NCI-H82 treated with DMSO at 0.1 percent for 48 hours (cell line): ENCODE measurements at regions not wholly inside any gene's neighbourhood (a gene's known extent, or its start where the extent isn't known, plus 50 kb on each side); places are given as distances from the start of the nearest gene placed in this dataset.

Experiments
- DNase-seq: peaks from one replicate; lab custom pipeline; 2025; ENCODE audit not compliant: unreplicated experiment; lab: John Stamatoyannopoulos, UW

- DNase-seq: no peak
These were observed 91.3 kb upstream of the TNFAIP3 start for GRCh38 chr6:137775720-137776119.

GRCh38 chr6:137776256-137776655 is 90.8 kb upstream of the TNFAIP3 start:
- no peak for DNase-seq

DNA sequence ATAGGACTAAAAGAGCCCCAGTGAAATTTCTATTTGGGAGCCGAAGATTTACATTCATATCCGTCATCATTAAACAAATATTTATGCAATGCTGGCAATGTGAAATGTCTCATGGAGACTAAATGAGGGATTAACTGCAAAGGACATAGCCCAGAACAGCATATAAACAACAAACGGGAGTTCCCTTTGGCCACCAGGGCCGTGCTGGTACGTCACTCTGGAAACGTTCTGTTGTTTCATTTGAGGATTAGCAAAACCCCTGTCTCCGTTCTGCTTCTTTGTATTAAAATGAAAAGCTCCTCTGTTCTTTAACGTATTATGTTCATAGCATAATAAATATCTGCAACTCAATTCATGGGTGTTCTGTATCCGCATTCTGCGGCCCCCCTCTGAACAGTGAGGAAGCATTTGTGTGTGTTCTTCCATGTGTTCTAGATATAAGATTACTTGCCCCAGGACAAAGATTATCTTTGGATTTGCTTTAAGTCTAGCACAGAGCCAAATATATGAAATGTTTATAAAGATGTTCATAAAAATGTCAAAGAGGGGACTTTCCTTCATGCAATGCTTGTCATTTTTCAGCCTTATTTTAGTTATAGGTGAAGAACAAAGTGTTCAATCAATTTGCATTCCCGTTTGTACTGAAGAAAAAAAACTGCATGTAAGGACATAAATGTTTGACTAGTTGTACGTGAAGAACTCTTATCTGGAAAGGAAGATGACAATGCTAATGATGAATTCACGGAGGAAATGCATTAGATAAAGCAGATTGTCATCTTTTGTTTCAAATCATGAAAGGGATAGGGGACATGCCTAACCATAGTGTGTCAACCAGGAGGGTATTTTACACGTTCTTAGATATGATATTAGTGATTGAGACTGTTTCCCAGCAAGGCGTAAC is 90.0 kb upstream of the TNFAIP3 start:
- no peak for DNase-seq

- DNase-seq: no peak
These were observed 89.4 kb upstream of the TNFAIP3 start for GRCh38 chr6:137777687-137778075.

DNA sequence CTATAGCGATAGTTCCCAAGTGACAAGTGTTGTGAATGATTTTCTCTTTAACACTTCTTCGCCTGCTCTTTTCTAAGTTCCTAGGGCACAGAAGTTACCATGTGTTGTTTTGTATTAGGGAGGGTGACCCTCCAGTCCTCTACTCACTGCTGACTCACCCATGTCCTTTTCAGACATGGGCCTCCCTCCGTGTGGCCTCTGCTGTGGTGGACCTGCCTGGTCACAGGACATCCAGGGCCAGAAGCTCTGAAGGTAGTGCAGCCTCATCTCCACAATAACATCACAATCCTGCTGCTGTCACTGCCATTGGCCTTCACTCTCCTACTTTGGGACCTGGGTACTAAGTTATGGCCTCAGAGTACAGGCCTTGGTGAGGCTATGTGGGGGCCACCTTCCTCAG is 87.1 kb upstream of the TNFAIP3 start:
- DNase-seq: no peak

DNA sequence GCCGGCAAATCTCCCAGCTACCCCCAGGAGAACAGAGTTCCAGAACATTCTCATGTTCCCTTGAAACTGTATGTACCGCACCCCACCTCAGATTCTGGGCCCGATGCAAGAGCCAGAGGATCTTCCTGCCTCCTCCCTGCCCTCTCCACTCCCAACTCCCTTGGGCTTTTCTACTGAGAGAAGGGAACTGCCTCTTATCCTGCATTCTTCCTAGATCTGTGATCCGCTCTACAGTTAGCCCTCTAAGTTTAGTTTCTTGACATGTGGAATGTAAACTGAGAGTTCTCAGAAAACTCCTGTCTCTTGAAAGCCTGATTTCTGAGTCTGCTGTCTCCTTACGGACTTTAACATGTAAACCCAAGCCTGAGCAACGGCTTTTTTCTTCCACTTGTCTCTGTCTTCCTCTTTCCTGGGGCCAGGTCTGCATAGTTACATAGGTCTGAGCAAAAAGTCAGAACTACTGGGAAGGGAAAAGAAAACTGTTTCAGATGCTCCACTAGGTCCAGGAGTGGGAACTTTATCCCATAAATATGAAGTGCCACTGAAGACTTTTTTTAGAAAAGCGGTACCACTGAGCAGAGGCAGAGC is 86.5 kb upstream of the TNFAIP3 start:
- DNase-seq: no peak

DNA sequence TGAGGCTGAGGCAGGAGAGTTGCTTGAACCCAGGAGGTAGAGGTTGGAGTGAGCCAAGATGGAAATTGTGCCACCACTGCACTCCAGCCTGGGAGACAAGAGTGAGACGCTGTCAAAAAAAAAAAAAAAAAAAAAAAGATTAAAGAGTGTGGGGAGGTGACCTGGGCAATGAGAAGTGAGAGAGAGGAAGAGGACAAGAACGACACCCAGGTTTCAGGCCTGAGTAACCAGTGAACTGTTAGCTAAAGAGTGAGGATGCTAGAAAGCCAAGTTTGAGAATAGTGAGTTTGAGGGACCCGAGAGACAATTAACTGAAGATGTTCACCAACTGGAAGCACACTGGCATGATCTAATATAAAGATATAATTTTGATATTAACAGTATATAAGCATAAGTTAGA is 85.4 kb upstream of the TNFAIP3 start:
- DNase-seq: no peak

DNA sequence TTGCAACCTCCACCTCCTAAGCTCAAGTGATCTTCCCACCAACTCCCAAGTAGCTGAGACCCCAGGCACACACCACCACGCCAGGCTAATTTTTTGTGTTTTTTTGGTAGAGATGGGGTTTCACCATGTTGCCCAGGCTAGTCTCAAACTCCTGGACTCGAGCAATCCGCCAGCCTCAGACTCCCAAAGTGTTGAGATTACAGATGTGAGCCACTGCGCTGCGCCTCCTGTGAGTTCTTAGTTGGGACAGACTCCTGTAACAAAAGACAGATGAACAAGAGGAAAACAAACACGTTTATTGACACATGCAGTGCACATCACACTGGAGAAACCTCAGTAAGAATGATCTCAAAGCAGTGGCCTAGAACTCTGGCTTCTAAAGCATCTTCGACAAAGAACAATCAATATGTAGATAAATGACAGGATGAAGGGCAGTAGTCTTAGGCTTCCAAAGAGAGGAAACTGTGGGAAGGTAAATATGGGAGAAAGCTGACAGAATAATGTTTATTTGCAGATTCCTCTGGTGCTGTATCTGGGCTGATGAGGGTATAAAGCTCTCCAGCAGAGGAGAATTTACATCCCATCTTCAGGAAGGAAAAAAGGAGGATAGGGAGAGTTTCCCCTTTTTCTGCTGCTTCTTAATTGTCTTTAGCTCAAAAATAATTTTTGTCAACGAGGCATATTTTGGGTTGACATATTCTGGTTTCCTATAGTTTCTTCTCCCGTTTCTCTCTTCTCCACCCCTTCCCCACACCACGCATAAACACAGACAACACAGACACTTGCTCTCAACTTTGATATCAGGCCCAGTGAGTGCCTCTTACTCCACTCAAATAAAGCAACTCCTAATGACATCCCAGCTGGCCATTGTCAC is 84.7 kb upstream of the TNFAIP3 start:
- no peak for DNase-seq

GRCh38 chr6:137783710-137784109 is 83.3 kb upstream of the TNFAIP3 start:
- no peak for DNase-seq

- DNase-seq: no peak
These were observed 82.5 kb upstream of the TNFAIP3 start for GRCh38 chr6:137784583-137784982.

- no peak for DNase-seq
These were observed 80.0 kb upstream of the TNFAIP3 start for GRCh38 chr6:137787016-137787415.

- no peak for DNase-seq
These were observed 78.8 kb upstream of the TNFAIP3 start for GRCh38 chr6:137788248-137788647.

DNA sequence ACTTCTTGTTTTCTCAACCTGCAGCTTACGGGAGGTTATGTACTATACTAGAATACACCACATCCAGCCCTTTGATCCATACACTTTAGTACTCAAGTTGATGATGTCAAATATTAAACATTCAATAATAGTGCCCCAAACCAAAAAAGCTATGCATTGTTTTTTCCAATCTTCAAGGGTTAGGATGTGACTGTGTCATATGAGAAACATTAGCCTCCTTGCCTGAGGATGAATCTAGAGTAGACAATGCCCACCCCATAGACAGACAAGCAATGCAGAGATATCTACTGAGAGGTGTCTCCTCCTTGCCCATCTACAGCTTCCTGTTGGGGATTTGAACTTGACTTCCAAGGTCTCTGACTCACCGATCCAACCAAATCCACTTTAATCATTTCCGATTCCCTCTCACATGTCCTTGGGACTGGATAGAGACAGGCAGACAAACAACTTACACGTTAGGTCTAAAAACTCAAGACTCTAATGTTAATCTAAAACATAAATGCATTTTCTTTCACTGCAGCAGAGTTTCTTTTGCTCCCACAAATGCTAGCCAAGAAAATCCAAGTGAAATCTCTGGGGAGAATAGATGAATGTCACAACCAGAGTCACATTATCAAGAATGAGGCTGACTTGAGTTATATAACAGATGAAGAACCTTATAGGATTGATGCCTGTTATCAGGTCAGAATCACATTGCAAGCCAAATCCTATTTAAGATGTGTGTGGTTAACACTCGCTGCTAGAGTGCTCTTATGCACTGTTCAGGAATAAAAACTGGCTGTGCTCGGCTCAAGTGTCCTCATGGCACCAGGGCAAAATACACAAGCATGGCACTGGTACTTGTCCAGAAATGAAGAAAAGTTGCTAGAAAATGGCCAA is 75.5 kb upstream of the TNFAIP3 start:
- DNase-seq: no peak

DNA sequence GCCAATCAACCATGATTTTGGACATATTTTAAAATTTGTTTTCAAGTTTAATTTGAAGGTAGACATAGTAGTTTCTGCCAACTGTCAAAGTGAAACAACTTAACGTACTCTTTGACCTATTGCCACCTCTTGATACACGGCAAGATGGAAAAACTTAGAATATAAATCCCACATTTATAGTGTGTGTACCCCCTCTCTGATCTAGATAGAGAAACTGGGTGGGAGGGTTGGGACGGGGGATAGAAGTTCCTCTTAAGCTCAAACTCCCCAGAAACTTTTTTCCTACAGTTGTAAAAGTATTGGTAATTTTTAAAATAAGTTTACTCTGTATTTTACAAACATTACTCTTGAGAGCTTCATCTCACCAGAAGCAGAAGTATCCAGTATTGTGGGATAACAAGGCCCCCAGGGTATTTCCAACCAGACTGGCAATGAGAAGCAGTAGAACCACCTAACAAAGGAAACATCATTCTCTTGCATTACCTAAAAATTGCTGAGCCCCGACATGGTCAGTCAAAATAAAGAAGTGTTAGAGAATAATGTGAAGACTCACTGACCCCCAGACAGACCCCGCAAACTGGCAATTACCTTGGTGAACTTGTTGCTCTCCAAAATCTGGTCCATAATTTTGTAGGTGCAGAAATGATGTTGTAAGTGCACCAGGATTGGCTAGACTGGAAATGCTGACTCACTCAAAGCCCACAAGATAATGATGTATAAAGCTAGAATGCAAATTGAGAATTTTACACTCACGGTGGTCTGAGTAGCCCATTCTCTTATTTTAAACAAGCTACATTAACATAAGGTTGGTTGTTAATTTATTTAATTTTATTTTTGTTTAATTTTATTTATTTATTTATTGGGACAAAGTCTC is 74.7 kb upstream of the TNFAIP3 start:
- DNase-seq: no peak

- DNase-seq: no peak
These were observed 73.1 kb upstream of the TNFAIP3 start for GRCh38 chr6:137793805-137794515.

GRCh38 chr6:137794516-137795201 is 72.4 kb upstream of the TNFAIP3 start:
- no peak for DNase-seq

DNA sequence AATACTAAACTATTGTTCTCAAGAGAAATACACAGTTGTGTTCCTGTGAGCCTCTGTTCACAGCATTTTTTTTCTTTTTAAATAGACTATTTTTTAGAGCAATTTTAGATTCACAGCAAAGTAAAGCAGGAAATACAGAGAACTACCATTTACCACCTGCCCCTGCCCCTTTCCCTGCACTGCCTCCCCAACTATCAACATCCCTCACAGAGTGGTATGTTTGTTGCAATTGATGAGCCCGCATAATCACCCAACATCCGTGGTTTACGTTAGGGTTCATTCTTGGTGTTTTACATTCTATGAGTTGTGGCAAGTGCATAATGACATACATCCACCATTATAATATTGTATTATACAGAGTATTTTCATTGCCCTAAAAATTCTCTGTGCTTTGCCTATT is 71.6 kb upstream of the TNFAIP3 start:
- DNase-seq: no peak

- DNase-seq: no peak
These were observed 68.8 kb upstream of the TNFAIP3 start for GRCh38 chr6:137798261-137798660.

DNA sequence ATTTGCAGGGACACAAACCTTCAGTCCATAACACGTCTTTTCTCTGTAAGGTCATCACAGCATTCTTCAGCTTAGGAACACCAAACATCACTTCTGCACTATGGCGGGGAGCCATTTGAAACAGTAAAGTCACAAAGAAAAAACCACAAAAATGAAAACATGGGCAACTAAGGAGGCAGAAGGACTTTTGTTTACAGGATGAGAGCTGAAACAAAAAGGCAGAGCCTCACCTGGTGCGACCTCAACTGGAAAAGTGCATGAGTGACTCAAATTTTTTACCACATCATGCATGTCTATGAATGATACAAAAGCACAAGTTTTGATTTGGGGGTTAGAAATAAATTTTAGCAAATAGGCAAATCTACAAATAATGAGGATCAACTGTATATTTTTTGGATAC is 68.2 kb upstream of the TNFAIP3 start:
- no peak for DNase-seq
